NAMALWA (cell line): ENCODE measurements at regions not wholly inside any gene's neighbourhood (a gene's known extent, or its start where the extent isn't known, plus 50 kb on each side); places are given as distances from the start of the nearest gene placed in this dataset.

Experiments
- DNase-seq: peaks from one replicate; pipeline ENCODE4 v3.0.0-alpha.2; 2015; ENCODE audit warnings: low spot score

- no peak for DNase-seq
These were observed 212.0 kb upstream of the RAB6C start for GRCh38 chr2:129767346-129768035.

DNA sequence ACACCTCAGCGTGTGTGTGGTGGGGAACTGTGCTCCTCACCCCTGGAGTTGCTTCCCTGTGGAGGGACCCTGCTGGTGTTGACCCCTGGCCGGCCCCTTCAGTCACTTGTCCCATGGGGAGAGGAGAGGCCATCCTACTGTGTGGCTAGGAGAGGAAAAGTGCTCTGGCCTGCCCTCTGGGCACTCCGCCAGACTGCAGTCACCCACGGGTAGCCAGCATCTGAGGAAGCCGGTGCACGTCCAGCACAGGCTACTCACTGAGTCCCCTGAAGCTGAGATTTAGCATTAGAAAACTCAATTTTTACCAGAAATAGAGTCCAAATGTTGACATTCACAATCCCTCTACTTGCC lies 211.5 kb upstream of the RAB6C start:
- DNase-seq: no peak

DNA sequence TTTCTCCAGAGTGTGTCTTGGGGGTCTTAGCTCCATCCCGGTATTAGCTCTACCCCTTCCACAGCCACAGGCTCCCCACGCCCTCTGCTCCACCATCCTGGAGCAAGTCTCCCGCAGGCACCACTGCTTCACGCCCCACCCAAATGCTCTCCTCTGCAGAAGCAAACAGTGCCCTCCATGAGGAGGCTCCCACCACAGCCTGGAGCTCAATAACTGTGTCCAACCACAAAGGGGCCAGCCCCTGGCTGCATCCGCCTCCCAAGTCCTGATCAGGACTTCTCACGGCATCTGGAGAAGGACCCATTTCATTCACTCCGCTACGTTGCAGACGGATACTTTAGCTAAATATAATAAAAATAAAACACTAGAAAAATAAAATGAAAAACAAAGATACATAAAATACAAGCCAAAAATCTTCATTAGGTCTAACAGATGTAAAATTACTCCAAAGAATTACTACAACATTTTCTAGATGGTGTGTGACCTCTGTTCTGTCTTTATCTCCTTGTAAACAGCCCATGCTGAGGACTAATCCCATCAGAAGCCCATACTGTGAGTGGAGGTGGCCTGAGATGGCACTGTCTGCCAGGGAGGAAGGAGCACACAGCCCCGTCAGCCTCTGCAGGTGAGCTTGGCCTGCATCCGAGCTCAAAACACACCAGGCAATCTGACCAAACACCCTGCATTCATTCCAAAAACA lies 210.8 kb upstream of the RAB6C start:
- DNase-seq: no peak

- no peak for DNase-seq
These were observed 210.1 kb upstream of the RAB6C start for GRCh38 chr2:129769185-129769991.

DNA sequence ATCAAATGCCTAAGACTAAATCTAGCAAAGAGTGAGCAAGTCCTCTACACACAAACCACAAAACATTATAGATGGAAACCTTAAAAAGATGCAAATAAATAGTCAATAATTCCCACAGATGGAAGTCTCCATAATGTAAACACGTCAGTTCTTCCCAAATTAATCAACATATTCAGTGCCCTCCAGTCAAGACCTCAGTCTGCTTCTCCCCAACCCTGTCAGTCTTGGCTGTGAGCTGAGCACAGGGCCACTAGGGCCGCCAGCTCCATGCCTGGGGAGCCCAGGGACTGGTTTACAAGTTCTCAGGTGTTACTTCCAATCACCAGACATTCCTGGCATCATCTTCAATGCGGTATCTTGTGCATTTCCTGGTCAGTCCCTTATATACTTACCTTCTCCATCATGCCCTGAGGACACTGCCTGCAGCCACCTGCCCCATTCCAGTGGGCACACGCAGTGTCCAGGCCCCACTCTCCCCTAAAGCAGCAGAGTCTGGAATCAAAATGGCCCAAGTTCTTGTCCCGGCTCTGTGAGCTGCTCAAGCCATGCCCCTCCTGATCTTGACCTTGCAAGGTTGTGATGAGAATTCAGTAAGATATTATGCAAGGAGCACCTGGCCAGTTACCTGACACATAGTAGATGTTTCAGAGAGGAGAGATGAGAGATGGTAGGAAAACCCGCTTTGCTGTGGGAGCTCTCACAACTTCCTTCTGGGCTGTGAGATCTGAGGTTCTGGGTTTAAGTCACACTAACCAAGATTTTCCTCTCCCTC lies 207.9 kb upstream of the RAB6C start:
- DNase-seq: no peak

DNA sequence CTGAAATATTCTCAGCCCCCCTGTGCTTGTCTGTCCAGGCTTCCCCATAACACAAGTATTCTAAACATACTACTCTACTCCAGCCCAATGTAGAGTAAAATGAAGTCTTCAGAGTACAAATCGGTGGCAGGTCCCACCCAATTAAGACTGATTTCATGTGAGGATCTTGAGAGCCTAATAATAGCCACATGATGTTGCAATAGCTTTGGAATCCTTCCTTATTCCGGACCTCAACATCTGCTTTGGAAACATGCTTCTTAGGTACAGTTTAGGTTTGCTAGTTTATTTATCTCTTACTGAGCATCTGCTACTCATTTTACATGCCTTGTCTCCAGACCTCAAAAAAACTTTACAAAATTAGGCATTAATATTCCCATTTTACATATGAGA lies 207.3 kb upstream of the RAB6C start:
- DNase-seq: no peak

GRCh38 chr2:129775952-129776653 lies 203.4 kb upstream of the RAB6C start:
- no peak for DNase-seq

- no peak for DNase-seq
These were observed 202.3 kb upstream of the RAB6C start for GRCh38 chr2:129777146-129777545.

DNA sequence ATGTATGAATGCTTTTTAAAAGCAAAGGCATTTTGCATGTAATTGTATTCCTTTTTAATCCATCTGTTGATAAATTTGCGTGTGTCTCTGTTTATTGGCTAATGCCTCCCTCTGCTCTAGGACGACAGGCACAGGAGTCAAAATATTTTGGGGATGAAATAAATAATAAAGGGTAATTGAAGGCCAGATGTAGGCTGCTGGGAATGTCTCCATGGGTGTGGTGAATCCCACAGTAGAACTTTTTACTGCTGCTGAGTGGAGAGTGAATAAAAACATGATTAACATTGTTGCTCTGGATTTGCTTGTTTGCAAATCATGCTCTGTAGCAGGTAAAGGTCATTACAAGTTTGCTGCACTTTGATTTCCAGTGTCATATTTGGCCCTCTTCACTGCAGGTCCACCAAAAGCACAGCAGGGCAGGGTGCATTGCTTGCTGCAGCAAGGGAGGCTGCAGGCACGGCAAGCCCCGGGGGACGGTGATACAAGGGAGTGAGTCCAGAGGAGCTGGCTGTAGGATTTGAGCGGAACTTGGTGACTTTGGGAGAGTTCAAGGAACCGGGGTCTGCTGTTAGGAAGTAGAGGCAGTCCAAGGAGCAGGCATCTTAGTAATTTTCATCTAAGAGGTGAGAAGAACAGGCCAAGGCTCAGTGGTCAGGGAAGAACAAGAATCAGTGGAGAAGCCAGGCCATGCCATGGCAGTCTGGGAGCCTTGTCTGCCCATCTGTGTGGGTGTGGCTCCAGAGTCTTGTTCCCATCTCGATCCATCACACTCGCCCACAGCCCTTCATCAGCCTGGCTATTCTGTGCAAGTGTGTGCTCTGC lies 201.5 kb upstream of the RAB6C start:
- no peak for DNase-seq

DNA sequence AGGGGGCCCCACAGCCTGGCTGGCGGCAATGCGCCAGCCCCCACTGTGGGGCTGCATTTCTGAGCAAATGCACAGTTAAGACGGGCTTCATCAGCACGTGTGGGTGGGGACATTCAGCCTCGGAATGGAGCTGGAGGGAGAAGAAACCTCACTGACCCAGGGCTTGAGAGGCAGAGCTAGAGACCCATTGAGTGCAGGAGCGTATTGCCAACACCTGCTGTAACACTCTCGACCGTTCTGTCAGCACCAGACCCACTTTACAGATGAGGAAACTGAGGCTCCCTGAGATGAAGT lies 200.9 kb upstream of the RAB6C start:
- DNase-seq: no peak

- no peak for DNase-seq
These were observed 199.7 kb upstream of the RAB6C start for GRCh38 chr2:129779783-129780182.

GRCh38 chr2:129780316-129781270 lies 198.9 kb upstream of the RAB6C start:
- DNase-seq: no peak

GRCh38 chr2:129781749-129782632 lies 197.5 kb upstream of the RAB6C start:
- no peak for DNase-seq

- no peak for DNase-seq
These were observed 196.9 kb upstream of the RAB6C start for GRCh38 chr2:129782633-129782990.

- DNase-seq: no peak
These were observed 195.0 kb upstream of the RAB6C start for GRCh38 chr2:129784486-129784885.

DNA sequence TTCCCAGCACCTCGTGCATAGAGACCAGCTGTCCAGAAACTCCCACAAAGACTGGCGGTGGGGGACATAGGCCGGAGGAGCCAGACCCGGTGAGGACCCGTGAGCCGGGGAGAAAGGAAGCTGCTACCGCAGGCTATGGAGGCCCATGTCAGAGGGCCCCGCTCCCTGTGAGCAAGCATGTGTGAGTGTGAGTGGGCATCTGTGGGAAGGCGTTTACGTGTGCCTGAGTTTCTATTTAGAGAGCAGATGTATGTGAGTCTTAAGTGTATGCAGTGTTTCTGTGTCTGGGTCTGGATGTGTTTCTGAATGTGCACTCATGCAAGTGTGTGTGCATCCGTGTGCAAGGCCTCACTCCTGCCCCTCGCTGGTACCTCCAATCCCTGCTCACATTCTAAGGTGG lies 187.8 kb upstream of the RAB6C start:
- no peak for DNase-seq

GRCh38 chr2:129793431-129793902 lies 186.0 kb upstream of the RAB6C start:
- DNase-seq: no peak

DNA sequence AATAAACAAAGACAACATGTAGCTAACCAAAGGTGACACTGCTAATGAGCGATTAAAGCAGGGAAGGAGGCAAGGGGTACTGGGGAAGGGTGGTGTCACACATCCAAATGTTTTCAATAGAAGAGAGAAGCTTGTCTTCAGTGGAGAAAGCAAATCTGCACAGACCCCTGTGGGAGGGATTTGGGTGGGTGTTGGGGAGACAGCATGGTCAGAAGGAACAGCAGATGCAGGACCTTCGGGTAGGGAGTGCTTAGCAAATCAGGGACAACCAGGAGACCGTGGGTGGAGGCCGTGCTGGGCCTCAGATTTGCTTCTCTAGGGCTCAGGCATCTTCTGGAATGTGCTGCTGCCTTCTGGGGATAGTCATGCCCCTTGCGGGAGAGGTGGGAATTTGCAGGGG lies 185.3 kb upstream of the RAB6C start:
- DNase-seq: no peak

DNA sequence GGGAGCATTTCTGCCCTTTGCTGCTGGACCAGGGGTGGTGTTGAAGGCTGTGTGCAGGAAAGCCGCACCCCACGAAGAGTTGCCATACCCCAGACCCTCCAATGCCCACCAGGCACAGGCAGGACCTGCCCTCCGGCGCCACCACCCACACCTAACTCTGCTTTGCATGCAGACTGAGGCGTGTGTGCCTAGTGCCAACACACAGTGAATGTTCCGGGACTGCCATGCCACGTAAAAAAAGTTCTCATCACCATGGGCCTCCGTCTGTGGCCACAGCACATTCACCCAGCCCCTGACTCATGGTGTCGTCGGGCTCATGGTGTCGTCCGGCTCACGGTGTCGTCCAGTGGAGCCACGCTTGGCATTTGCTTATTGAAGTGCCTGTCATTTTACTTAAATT lies 184.9 kb upstream of the RAB6C start:
- DNase-seq: no peak
